OCI-LY1 (cell line): ENCODE measurements at regions not wholly inside any gene's neighbourhood (a gene's known extent, or its start where the extent isn't known, plus 50 kb on each side); places are given as distances from the start of the nearest gene placed in this dataset.

Source experiments
- H2AFZ ChIP-seq: fragments of 200-600 bp; sonication (generic), shearing (Covaris generic); 2 replicates; pipeline ENCODE4 v1.6.0; 2014; ENCODE audit warnings: antibody characterized with exemption, mild to moderate bottlenecking, low read length
- H3F3A ChIP-seq: fragments of 200-600 bp; sonication (generic), shearing (Covaris generic); 2 replicates; pipeline ENCODE4 v1.6.0; 2014; ENCODE audit warnings: mild to moderate bottlenecking, antibody characterized with exemption, low read length, moderate library complexity; ENCODE audit not compliant: insufficient read depth
- H3K27ac ChIP-seq: fragments of 200-600 bp; sonication (generic); 2 replicates; pipeline ENCODE4 v1.5.1; 2014; ENCODE audit warnings: low read length, mixed run types, mild to moderate bottlenecking, low read depth; ENCODE audit not compliant: poor library complexity, severe bottlenecking
- H3K27me3 ChIP-seq: fragments of 200-600 bp; sonication (generic); 2 replicates; pipeline ENCODE4 v1.6.0; 2014; ENCODE audit warnings: antibody characterized with exemption, mild to moderate bottlenecking, low read length, moderate library complexity; ENCODE audit not compliant: insufficient read depth
- H3K36me3 ChIP-seq: fragments of 200-600 bp; sonication (generic); 2 replicates; pipeline ENCODE4 v1.6.1; 2014; ENCODE audit warnings: mild to moderate bottlenecking, antibody characterized with exemption, low read length, moderate library complexity, mixed read lengths; ENCODE audit not compliant: insufficient read depth
- H3K4me1 ChIP-seq: fragments of 200-600 bp; sonication (generic); 2 replicates; pipeline ENCODE4 v1.5.1; 2014; ENCODE audit warnings: mild to moderate bottlenecking, low read length, moderate library complexity; ENCODE audit not compliant: insufficient read depth, severe bottlenecking
- H3K4me2 ChIP-seq: fragments of 200-600 bp; sonication (generic), shearing (Covaris generic); 2 replicates; pipeline ENCODE4 v1.6.1; 2014; ENCODE audit warnings: low read length
- H3K4me3 ChIP-seq: fragments of 200-600 bp; sonication (generic); 2 replicates; pipeline ENCODE4 v1.5.1; 2014; ENCODE audit warnings: low read length, low read depth, mild to moderate bottlenecking, mixed read lengths; ENCODE audit not compliant: poor library complexity, severe bottlenecking
- H3K79me2 ChIP-seq: fragments of 200-600 bp; shearing (Covaris generic); 2 replicates; pipeline ENCODE4 v1.6.1; 2016; ENCODE audit warnings: mixed run types, low read length, mixed read lengths; ENCODE audit not compliant: insufficient read depth
- H3K9ac ChIP-seq: fragments of 200-600 bp; sonication (generic), shearing (Covaris generic); 2 replicates; pipeline ENCODE4 v1.6.1; 2014; ENCODE audit warnings: mild to moderate bottlenecking, low read length, mixed read lengths
- H3K9me2 ChIP-seq: fragments of 200-600 bp; sonication (generic), shearing (Covaris generic); 2 replicates; pipeline ENCODE4 v1.6.1; 2014; ENCODE audit warnings: low read depth, mild to moderate bottlenecking, low read length, mixed read lengths
- H3K9me3 ChIP-seq: fragments of 200-600 bp; shearing (Covaris generic); 2 replicates; pipeline ENCODE4 v1.6.1; 2014; ENCODE audit warnings: low read length, mixed read lengths
- H4K20me1 ChIP-seq: fragments of 200-600 bp; sonication (generic), shearing (Covaris generic); 2 replicates; pipeline ENCODE4 v1.6.0; 2016; ENCODE audit warnings: mild to moderate bottlenecking, low read length; ENCODE audit not compliant: insufficient read depth
- EZH2 ChIP-seq: fragments of 200-600 bp; sonication (generic), shearing (Covaris generic); IDR thresholded peaks from 2 replicates; pipeline ENCODE4 v1.8.0; 2017; ENCODE audit warnings: borderline replicate concordance, mixed run types, mild to moderate bottlenecking, antibody characterized with exemption, low read length, moderate library complexity, mixed read lengths
- TF ChIP-seq, protein P1 (sequence below): fragments of 200-600 bp; sonication (generic), shearing (Covaris generic); IDR thresholded peaks from 2 replicates; pipeline ENCODE4 v1.5.1; 2017; ENCODE audit warnings: mild to moderate bottlenecking, antibody characterized with exemption, low read length, moderate library complexity, mixed read lengths

DNA sequence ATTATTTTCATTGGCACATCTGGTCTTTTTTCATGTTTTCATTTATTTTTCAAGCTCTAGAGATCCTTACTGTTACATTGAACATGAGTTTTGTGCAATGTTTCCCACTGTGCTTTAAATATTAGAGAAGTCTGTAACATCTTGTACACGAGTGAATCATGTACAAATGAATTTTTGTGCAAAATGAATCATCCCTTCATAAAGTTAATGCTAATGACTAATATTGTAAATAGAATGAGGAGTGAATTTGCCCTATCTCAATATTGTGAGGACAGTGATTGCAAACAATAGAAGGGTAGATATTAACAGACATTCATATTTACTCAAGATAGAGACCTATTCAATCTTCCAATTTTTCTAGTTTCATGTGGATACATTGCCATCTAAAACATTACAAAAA lies 463.3 kb upstream of the FOXG1 start:
- no peak for TF ChIP-seq EZH2
- TF ChIP-seq, protein P1, sequence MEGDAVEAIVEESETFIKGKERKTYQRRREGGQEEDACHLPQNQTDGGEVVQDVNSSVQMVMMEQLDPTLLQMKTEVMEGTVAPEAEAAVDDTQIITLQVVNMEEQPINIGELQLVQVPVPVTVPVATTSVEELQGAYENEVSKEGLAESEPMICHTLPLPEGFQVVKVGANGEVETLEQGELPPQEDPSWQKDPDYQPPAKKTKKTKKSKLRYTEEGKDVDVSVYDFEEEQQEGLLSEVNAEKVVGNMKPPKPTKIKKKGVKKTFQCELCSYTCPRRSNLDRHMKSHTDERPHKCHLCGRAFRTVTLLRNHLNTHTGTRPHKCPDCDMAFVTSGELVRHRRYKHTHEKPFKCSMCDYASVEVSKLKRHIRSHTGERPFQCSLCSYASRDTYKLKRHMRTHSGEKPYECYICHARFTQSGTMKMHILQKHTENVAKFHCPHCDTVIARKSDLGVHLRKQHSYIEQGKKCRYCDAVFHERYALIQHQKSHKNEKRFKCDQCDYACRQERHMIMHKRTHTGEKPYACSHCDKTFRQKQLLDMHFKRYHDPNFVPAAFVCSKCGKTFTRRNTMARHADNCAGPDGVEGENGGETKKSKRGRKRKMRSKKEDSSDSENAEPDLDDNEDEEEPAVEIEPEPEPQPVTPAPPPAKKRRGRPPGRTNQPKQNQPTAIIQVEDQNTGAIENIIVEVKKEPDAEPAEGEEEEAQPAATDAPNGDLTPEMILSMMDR = no peak
- Histone ChIP-seq H3K4me3 (no peak overlapping the region), H2AFZ (no peak overlapping the region), H3K4me2 (no peak overlapping the region), H3K9me3 (no peaks in the 10 kb centered on the region), H3K36me3 (no peaks in the 10 kb centered on the region), H3K27me3 (no peaks in the 10 kb centered on the region), H4K20me1 (no peaks in the 10 kb centered on the region), H3K27ac (no peak overlapping the region), H3K79me2 (no peaks in the 10 kb centered on the region), H3K9me2 (no peaks in the 10 kb centered on the region), H3K4me1 (no peaks in the 10 kb centered on the region), H3K9ac (no peak overlapping the region), H3F3A (no peaks in the 10 kb centered on the region)

DNA sequence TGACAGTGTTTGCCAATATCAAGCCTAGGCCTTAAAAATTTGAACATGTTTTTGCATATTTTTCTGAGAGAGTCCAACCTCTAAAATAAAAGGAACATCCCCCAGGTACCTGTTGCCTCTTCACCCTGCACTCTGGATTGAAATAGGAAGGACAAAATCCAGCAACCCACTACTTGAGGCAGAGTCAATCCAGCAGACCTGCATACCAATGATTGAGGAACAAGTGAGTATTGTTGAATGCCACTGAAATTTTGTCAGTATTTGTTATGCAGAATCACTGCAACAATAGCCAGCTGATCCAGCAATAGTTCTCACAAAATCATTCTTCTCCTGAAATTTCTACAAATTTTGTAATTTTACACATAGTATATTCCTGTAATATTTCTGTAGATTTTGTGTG lies 460.6 kb upstream of the FOXG1 start:
- H4K20me1 ChIP-seq = no peaks in the 10 kb centered on the region
- H3K9me2 ChIP-seq = no peaks in the 10 kb centered on the region
- no peaks in the 10 kb centered on the region for H3K36me3 ChIP-seq
- TF ChIP-seq, protein P1 = no peak
- no peak for TF ChIP-seq EZH2
- H3K9me3 ChIP-seq = no peaks in the 10 kb centered on the region
- H3K4me1 ChIP-seq = no peaks in the 10 kb centered on the region
- no peaks in the 10 kb centered on the region for H3K79me2 ChIP-seq
- H2AFZ ChIP-seq = no peak overlapping the region
- H3K27ac ChIP-seq = no peak overlapping the region
- H3K27me3 ChIP-seq = no peaks in the 10 kb centered on the region
- no peaks in the 10 kb centered on the region for H3F3A ChIP-seq
- no peak overlapping the region for H3K9ac ChIP-seq
- no peak overlapping the region for H3K4me3 ChIP-seq
- no peak overlapping the region for H3K4me2 ChIP-seq

DNA sequence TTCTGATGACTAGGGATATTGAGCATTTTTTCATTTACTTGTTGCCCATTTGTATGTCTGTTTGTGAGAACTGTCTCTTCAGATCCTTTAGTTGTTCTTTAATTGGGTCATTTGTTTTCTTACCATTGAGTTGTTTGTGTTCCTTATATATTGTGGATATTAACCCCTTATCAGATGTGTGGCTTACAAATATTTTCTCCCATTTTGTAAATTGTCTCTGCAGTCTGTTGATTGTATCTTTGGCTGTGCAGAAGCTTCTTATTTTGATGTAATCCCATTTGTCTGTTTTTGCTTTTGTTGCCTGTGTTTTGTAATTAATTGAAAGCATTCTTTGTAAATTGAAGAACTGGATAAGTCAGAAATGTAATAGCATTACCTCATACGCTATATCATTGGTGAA lies 459.1 kb upstream of the FOXG1 start:
- TF ChIP-seq EZH2 = no peak
- TF ChIP-seq, protein P1 = no peak
- Histone ChIP-seq H3F3A (no peaks in the 10 kb centered on the region), H3K9ac (no peak overlapping the region), H3K4me1 (no peaks in the 10 kb centered on the region), H3K27ac (no peak overlapping the region), H3K27me3 (no peaks in the 10 kb centered on the region), H4K20me1 (no peaks in the 10 kb centered on the region), H3K9me2 (no peaks in the 10 kb centered on the region), H3K9me3 (no peaks in the 10 kb centered on the region), H3K4me3 (no peak overlapping the region), H3K36me3 (no peaks in the 10 kb centered on the region), H3K79me2 (no peaks in the 10 kb centered on the region), H3K4me2 (no peak overlapping the region), H2AFZ (no peak overlapping the region)
